HepG2 (cell line): ENCODE measurements at regions not wholly inside any gene's neighbourhood (a gene's known extent, or its start where the extent isn't known, plus 50 kb on each side); places are given as distances from the start of the nearest gene placed in this dataset.

Source experiments
- ATAC-seq: fragments of 200-7000 bp; cut with Tn5 transposase; 3 replicates; pipeline ENCODE4 v1.9.1; 2020; ENCODE audit warnings: mild to moderate bottlenecking, moderate library complexity
- BruUV-seq: library from RNA; stranded (reverse); fragments of 400-500 nt; replicated peaks from 2 replicates; lab custom pipeline; 2021; lab: Mats Ljungman, UMichigan
- CTCF ChIA-PET: fragments of 300-600 bp; formaldehyde crosslinking; extraction: SDS; loops from one replicate; lab custom pipeline; 2021; ENCODE audit warnings: low total read pairs, inconsistent platforms, low intra/inter-chr PET ratio; lab: Yijun Ruan, JAX
- POLR2A ChIA-PET: fragments of 350-600 bp; sonication (Branson Sonifier 250); formaldehyde crosslinking; loops from one replicate; lab custom pipeline; 2020; ENCODE audit warnings: antibody characterized with exemption, inconsistent platforms; lab: Yijun Ruan, JAX
- DNase-seq: peaks from one replicate; pipeline ENCODE4 v3.0.0-alpha.2; 2015; ENCODE audit warnings: low spot score
- FAIRE-seq: peaks from 3 replicates; lab custom pipeline; 2011; peaks lifted over from hg19 to GRCh38; lab: Jason Lieb, UNC
- H2AFZ ChIP-seq: one replicate; pipeline ENCODE4 v1.6.1; 2011; ENCODE audit warnings: low read length, inconsistent platforms
- H3K27ac ChIP-seq: fragments of 300-600 bp; 3 replicates; pipeline ENCODE4 v1.8.0; 2011; ENCODE audit warnings: mixed run types, mild to moderate bottlenecking, mixed read lengths, low read length, inconsistent platforms; ENCODE audit not compliant: insufficient read depth; ENCODE audit errors: extremely low read length
- H3K27me3 ChIP-seq, 2 experiments: fragments of 200-600 bp in 1 of 2; 2 replicates in 1 of 2; 3 replicates in 1 of 2; pipeline versions ENCODE4 v1.6.0 to v1.8.0; 2011; ENCODE audit warnings: low read length in 2 of 2, mild to moderate bottlenecking in 2 of 2, moderate library complexity in 2 of 2, inconsistent platforms in 1 of 2; ENCODE audit not compliant: insufficient read depth in 2 of 2, control insufficient read depth in 1 of 2
- H3K36me3 ChIP-seq, 2 experiments: fragments of 200-600 bp in 1 of 2; replicated peaks in 1 of 2; 2 replicates in 1 of 2; 3 replicates in 1 of 2; pipeline versions ENCODE4 v1.5.1 to v1.8.0; 2011; ENCODE audit warnings: low read length in 2 of 2, inconsistent platforms in 1 of 2; ENCODE audit not compliant: insufficient read depth in 2 of 2, control insufficient read depth in 1 of 2
- H3K4me1 ChIP-seq: 2 replicates; pipeline ENCODE4 v1.5.1; 2012; ENCODE audit warnings: low read length, inconsistent platforms; ENCODE audit not compliant: insufficient read depth
- H3K4me2 ChIP-seq: 2 replicates; pipeline ENCODE4 v1.6.0; 2011; ENCODE audit warnings: low read depth, low read length, inconsistent platforms
- H3K4me3 ChIP-seq, 3 experiments: fragments of 200-600 bp in 1 of 3; sonication (generic), shearing (Covaris generic) in 1 of 3; replicated peaks in 1 of 3; 2 replicates each; pipeline ENCODE4 v1.5.1; 2011 to 2016; ENCODE audit warnings: low read length in 3 of 3, inconsistent platforms in 2 of 3, low read depth in 2 of 3, mild to moderate bottlenecking in 2 of 3, control low read depth in 1 of 3, mixed read lengths in 1 of 3; ENCODE audit not compliant: insufficient read depth in 1 of 3
- H3K79me2 ChIP-seq: one replicate; pipeline ENCODE4 v1.6.1; 2011; ENCODE audit warnings: low read length, inconsistent platforms; ENCODE audit not compliant: insufficient read depth
- H3K9ac ChIP-seq: 2 replicates; pipeline ENCODE4 v1.6.0; 2011; ENCODE audit warnings: mild to moderate bottlenecking, low read depth, low read length, inconsistent platforms; ENCODE audit not compliant: insufficient read depth
- H3K9me3 ChIP-seq: 2 replicates; pipeline ENCODE4 v1.5.1; 2012; ENCODE audit warnings: mild to moderate bottlenecking, low read length
- H4K20me1 ChIP-seq: 2 replicates; pipeline ENCODE4 v1.6.0; 2011; ENCODE audit warnings: inconsistent platforms, mild to moderate bottlenecking, low read length, moderate library complexity; ENCODE audit not compliant: insufficient read depth
- IRX3 ChIP-seq: sonication (generic); formaldehyde crosslinking; IDR thresholded peaks from 2 replicates; pipeline ENCODE4 v1.8.1; 2023; ENCODE audit warnings: mild to moderate bottlenecking, low read depth, missing genetic modification reagents, borderline replicate concordance
- KLF6 ChIP-seq: IDR thresholded peaks from 2 replicates; pipeline ENCODE4 v1.8.0; 2016; ENCODE audit warnings: missing biosample characterization, missing genetic modification reagents
- NCOA2 ChIP-seq: sonication (generic); formaldehyde crosslinking; IDR thresholded peaks from 2 replicates; pipeline ENCODE4 v1.8.0; 2022; ENCODE audit warnings: inconsistent platforms
- SIN3A ChIP-seq: IDR thresholded peaks from 2 replicates; pipeline ENCODE4 v1.6.1; 2011; ENCODE audit warnings: low read depth, mild to moderate bottlenecking, control low read depth, low read length, borderline replicate concordance
- ZBTB21 ChIP-seq: sonication (generic); formaldehyde crosslinking; IDR thresholded peaks from 2 replicates; pipeline ENCODE4 v1.4.0; 2020; ENCODE audit warnings: missing genetic modification reagents
- ZNF17 ChIP-seq: sonication (generic); formaldehyde crosslinking; IDR thresholded peaks from 2 replicates; pipeline ENCODE4 v1.5.0; 2020; ENCODE audit warnings: mild to moderate bottlenecking, missing genetic modification reagents
- ZNF652 ChIP-seq: IDR thresholded peaks from 2 replicates; pipeline ENCODE4 v1.6.1; 2016; ENCODE audit warnings: low read depth, borderline replicate concordance
- WGBS: methylation state at CpG from one replicate; pipeline ENCODE4 v1.1.6; 2017; ENCODE audit warnings: low lambda C conversion rate; 5-methylcytosine and 5-hydroxymethylcytosine counted together
- in situ Hi-C: cut with HindIII; loops from 2 replicates; pipeline ENCODE4 v1.10.0; 2017; ENCODE audit warnings: low pct_unique_long_range_greater_than_20kb; ENCODE audit not compliant: extremely low pct_ligation_motif_present
- intact Hi-C: fragments of 100-400 bp; cut with micrococcal nuclease; formaldehyde crosslinking; loops from one replicate; pipeline ENCODE4 v1.10.0; 2022; ENCODE audit not compliant: unreplicated experiment
- TF ChIP-seq, protein P1 (sequence below): sonication (generic); formaldehyde crosslinking; IDR thresholded peaks from 2 replicates; pipeline ENCODE4 v1.8.1; 2023; ENCODE audit warnings: mild to moderate bottlenecking, inconsistent platforms, moderate library complexity, missing genetic modification reagents, borderline replicate concordance
- TF ChIP-seq, protein P2 (sequence below): sonication (generic); formaldehyde crosslinking; IDR thresholded peaks from 2 replicates; pipeline ENCODE4 v1.4.0; 2020; ENCODE audit warnings: missing genetic modification reagents
- TF ChIP-seq, protein P3 (sequence below): sonication (generic); formaldehyde crosslinking; IDR thresholded peaks from 2 replicates; pipeline ENCODE4 v1.8.1; 2023; ENCODE audit warnings: missing genetic modification reagents, inconsistent platforms, borderline replicate concordance
- TF ChIP-seq, protein P4 (sequence below): sonication (generic); formaldehyde crosslinking; conservative IDR thresholded peaks from 2 replicates; pipeline ENCODE4 v1.5.0; 2020; ENCODE audit warnings: missing genetic modification reagents
- TF ChIP-seq, protein P5 (sequence below): conservative IDR thresholded peaks from 2 replicates; pipeline ENCODE4 v1.6.1; 2018; ENCODE audit warnings: missing genetic modification reagents
- TF ChIP-seq, protein P6 (sequence below): sonication (generic); formaldehyde crosslinking; IDR thresholded peaks from 2 replicates; pipeline ENCODE4 v1.5.0; 2020; ENCODE audit warnings: mild to moderate bottlenecking, missing genetic modification reagents

DNA sequence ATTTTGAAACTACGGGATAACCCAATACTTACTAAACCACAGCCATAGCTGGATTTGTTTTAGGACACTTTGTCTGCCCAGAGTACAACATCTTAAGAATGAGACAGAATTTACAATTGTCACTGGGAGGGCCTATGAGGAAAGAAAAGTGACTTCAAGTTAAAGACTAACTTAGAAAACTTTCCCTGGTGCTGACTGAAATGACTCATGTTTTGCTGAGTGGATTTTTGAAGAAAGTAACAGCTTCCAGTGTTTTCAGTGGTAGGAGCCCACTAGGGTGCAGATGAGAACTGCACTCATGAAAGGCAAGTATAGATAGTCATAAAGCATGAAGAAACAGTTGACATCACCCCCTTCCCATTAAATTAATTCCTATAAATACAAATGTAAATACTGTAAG, 988.2 kb upstream of the MAP3K7 start (continued):
- TF ChIP-seq IRX3 (no peak), ZNF17 (CRISPR knock-in tag) (no peak), NCOA2 (CRISPR knock-in tag) (no peak), KLF6 (CRISPR knock-in tag) (no peak)
- TF ChIP-seq, protein P1, sequence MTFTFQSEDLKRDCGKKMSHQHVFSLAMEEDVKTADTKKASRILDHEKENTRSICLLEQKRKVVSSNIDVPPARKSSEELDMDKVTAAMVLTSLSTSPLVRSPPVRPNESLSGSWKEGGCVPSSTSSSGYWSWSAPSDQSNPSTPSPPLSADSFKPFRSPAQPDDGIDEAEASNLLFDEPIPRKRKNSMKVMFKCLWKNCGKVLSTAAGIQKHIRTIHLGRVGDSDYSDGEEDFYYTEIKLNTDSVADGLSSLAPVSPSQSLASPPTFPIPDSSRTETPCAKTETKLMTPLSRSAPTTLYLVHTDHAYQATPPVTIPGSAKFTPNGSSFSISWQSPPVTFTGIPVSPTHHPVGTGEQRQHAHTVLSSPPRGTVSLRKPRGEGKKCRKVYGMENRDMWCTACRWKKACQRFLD (CRISPR knock-in tag): no peak
- TF ChIP-seq, protein P2, sequence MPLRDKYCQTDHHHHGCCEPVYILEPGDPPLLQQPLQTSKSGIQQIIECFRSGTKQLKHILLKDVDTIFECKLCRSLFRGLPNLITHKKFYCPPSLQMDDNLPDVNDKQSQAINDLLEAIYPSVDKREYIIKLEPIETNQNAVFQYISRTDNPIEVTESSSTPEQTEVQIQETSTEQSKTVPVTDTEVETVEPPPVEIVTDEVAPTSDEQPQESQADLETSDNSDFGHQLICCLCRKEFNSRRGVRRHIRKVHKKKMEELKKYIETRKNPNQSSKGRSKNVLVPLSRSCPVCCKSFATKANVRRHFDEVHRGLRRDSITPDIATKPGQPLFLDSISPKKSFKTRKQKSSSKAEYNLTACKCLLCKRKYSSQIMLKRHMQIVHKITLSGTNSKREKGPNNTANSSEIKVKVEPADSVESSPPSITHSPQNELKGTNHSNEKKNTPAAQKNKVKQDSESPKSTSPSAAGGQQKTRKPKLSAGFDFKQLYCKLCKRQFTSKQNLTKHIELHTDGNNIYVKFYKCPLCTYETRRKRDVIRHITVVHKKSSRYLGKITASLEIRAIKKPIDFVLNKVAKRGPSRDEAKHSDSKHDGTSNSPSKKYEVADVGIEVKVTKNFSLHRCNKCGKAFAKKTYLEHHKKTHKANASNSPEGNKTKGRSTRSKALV: no peak

DNA sequence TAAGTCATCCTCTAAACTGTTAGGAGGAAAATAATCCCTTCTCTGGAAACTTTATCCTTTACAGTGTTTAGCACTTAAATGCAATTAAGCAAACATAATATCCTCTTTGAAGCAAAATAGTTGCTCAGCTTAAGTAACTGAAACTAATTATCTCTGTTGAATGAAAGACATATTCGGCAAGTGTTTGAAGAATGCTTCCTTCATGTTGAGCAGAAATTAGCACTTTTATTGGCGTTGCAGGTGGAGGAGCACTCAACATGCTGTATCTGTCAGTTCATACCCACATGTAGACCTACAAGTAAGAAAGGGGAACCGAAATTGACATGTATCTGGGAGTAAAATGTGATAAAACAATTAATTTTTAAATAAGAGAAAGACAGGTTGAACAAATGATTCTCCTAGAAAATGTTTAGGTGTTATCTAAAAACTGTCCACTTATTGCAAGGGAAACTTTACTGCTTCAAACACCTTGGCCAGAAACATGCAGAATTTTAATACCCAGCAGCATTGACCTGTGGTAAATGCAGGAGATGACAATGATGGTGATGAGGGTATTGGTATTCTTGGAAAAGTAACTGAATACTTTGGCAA, 987.0 kb upstream of the MAP3K7 start:
- no peak overlapping the region for H3K4me2 ChIP-seq
- no peak overlapping the region for H3K9ac ChIP-seq
- no TSS peak for BruUV-seq
- H3K27ac ChIP-seq: no peak overlapping the region
- 2% methylated on average over 3 of the region's 3 CpGs for WGBS
- H3K27me3 ChIP-seq: no peaks in the 10 kb centered on the region
- no peak for FAIRE-seq
- H3K4me3 ChIP-seq: no peak overlapping the region
- ChIA-PET POLR2A (no interaction called here), CTCF (no interaction called here)
- ATAC-seq: no peak
- H2AFZ ChIP-seq: no peak overlapping the region
- H3K9me3 ChIP-seq: no peaks in the 10 kb centered on the region
- H3K36me3 ChIP-seq: no peaks in the 10 kb centered on the region
- DNase-seq: no peak
- in situ Hi-C loops: no loop called here
- no peaks in the 10 kb centered on the region for H3K4me1 ChIP-seq
- H3K79me2 ChIP-seq: no peaks in the 10 kb centered on the region
- intact Hi-C loops: no loop called here
- H4K20me1 ChIP-seq: no peaks in the 10 kb centered on the region
- TF ChIP-seq ZNF652 (CRISPR knock-in tag) (no peak), ZBTB21 (CRISPR knock-in tag) (no peak), SIN3A (no peak)
- TF ChIP-seq, protein P3, sequence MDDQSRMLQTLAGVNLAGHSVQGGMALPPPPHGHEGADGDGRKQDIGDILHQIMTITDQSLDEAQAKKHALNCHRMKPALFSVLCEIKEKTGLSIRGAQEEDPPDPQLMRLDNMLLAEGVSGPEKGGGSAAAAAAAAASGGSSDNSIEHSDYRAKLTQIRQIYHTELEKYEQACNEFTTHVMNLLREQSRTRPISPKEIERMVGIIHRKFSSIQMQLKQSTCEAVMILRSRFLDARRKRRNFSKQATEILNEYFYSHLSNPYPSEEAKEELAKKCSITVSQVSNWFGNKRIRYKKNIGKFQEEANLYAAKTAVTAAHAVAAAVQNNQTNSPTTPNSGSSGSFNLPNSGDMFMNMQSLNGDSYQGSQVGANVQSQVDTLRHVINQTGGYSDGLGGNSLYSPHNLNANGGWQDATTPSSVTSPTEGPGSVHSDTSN (CRISPR knock-in tag): no peak
- TF ChIP-seq, protein P4, sequence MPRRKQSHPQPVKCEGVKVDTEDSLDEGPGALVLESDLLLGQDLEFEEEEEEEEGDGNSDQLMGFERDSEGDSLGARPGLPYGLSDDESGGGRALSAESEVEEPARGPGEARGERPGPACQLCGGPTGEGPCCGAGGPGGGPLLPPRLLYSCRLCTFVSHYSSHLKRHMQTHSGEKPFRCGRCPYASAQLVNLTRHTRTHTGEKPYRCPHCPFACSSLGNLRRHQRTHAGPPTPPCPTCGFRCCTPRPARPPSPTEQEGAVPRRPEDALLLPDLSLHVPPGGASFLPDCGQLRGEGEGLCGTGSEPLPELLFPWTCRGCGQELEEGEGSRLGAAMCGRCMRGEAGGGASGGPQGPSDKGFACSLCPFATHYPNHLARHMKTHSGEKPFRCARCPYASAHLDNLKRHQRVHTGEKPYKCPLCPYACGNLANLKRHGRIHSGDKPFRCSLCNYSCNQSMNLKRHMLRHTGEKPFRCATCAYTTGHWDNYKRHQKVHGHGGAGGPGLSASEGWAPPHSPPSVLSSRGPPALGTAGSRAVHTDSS (CRISPR knock-in tag): no peak
- TF ChIP-seq, protein P5, sequence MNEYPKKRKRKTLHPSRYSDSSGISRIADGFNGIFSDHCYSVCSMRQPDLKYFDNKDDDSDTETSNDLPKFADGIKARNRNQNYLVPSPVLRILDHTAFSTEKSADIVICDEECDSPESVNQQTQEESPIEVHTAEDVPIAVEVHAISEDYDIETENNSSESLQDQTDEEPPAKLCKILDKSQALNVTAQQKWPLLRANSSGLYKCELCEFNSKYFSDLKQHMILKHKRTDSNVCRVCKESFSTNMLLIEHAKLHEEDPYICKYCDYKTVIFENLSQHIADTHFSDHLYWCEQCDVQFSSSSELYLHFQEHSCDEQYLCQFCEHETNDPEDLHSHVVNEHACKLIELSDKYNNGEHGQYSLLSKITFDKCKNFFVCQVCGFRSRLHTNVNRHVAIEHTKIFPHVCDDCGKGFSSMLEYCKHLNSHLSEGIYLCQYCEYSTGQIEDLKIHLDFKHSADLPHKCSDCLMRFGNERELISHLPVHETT (CRISPR knock-in tag): no peak
- TF ChIP-seq, protein P6, sequence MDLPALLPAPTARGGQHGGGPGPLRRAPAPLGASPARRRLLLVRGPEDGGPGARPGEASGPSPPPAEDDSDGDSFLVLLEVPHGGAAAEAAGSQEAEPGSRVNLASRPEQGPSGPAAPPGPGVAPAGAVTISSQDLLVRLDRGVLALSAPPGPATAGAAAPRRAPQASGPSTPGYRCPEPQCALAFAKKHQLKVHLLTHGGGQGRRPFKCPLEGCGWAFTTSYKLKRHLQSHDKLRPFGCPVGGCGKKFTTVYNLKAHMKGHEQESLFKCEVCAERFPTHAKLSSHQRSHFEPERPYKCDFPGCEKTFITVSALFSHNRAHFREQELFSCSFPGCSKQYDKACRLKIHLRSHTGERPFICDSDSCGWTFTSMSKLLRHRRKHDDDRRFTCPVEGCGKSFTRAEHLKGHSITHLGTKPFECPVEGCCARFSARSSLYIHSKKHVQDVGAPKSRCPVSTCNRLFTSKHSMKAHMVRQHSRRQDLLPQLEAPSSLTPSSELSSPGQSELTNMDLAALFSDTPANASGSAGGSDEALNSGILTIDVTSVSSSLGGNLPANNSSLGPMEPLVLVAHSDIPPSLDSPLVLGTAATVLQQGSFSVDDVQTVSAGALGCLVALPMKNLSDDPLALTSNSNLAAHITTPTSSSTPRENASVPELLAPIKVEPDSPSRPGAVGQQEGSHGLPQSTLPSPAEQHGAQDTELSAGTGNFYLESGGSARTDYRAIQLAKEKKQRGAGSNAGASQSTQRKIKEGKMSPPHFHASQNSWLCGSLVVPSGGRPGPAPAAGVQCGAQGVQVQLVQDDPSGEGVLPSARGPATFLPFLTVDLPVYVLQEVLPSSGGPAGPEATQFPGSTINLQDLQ (CRISPR knock-in tag): no peak
